ENCODE measurements at regions not wholly inside any gene's neighbourhood (a gene's known extent, or its start where the extent isn't known, plus 50 kb on each side); places are given as distances from the start of the nearest gene placed in this dataset.

GRCh38 chr6:167499161-167499660 lies 174.3 kb downstream of the TTLL2 start (continued):
- TF ChIP-seq ATF4 (CRISPR knock-in tag; IDR thresholded peaks at IDR 0.05), result 0 out of 4 replicates have a peak, but pooled peaks of 1 of the 2 experiments have one; percentile 38
- no peak for TF ChIP-seq GPN1 (CRISPR knock-in tag; IDR thresholded peaks at IDR 0.05; ENCODE audit: borderline replicate concordance)
- 0 out of 2 replicates have a peak, but pooled peaks have one; percentile 19 for TF ChIP-seq ARNTL (CRISPR knock-in tag; IDR thresholded peaks at IDR 0.05)
- peak; percentile 19; the same call in 1 of the 2 replicates for TF ChIP-seq HOXA3 (CRISPR knock-in tag; IDR thresholded peaks at IDR 0.05)
- no peak for TF ChIP-seq ZNF75D (CRISPR knock-in tag; IDR thresholded peaks at IDR 0.05; ENCODE audit: borderline replicate concordance)
- TF ChIP-seq FOXO4 (CRISPR knock-in tag; conservative IDR thresholded peaks at IDR 0.05), result no peak
- TF ChIP-seq SIX4 (CRISPR knock-in tag; IDR thresholded peaks at IDR 0.05), result no peak
- no peak for TF ChIP-seq HNRNPH1 (optimal IDR thresholded peaks at IDR 0.05; ENCODE audit: low read depth, low read length)
- peak; percentile 94 for TF ChIP-seq ELF1 (CRISPR knock-in tag; IDR thresholded peaks at IDR 0.05)
- TF ChIP-seq MLX (CRISPR knock-in tag; IDR thresholded peaks at IDR 0.05), result peak; percentile 64; the same call in 1 of the 2 replicates
- no peak; the same call in 1 of the 2 replicates for TF ChIP-seq IKZF5 (CRISPR knock-in tag; IDR thresholded peaks at IDR 0.05)
- no peak for TF ChIP-seq ZNF276 (CRISPR knock-in tag; IDR thresholded peaks at IDR 0.05; ENCODE audit: low read depth)
- no peak for TF ChIP-seq ZBTB39 (CRISPR knock-in tag; IDR thresholded peaks at IDR 0.05)
- peak; percentile 43; the same call in 1 of the 2 replicates for TF ChIP-seq ZBTB7A (CRISPR knock-in tag; IDR thresholded peaks at IDR 0.05)
- TF ChIP-seq GLI4 (CRISPR knock-in tag; IDR thresholded peaks at IDR 0.05; ENCODE audit: borderline replicate concordance), result no peak
- TF ChIP-seq ZNF24 (IDR thresholded peaks at IDR 0.05), result no peak
- TF ChIP-seq FOXA3 (CRISPR knock-in tag; IDR thresholded peaks at IDR 0.05), result peak; percentile 40
- peak; percentile 24; the same call in 1 of the 2 replicates for TF ChIP-seq ZFY (CRISPR knock-in tag; IDR thresholded peaks at IDR 0.05)
- TF ChIP-seq SYNCRIP (IDR thresholded peaks at IDR 0.05; ENCODE audit: insufficient read depth, low read depth, low read length), result no peak
